ENCODE measurements at regions not wholly inside any gene's neighbourhood (a gene's known extent, or its start where the extent isn't known, plus 50 kb on each side); places are given as distances from the start of the nearest gene placed in this dataset.
"Not testable (repeated sequence)": the region's sequence is repeated elsewhere in the genome, so short reads cannot be mapped to it uniquely, and the experiment has no call there.

GRCh38 chr14:83887866-83888265, 1642.1 kb upstream of the FLRT2 start:
- ChIA-PET POLR2A (interaction anchor here (0.8 kb wide), 1 partner anchor 9 kb away, joined by 3 read pairs; no protein-coding TSS in a partner anchor), CTCF (no interaction called here)
- Histone ChIP-seq H3K9me3 (ENCODE audit: control insufficient read depth, insufficient read depth, low read length) (no peaks in the 10 kb centered on the region), H3K27me3 (ENCODE audit: control insufficient read depth, insufficient read depth, low read length) (no peaks in the 10 kb centered on the region), H3K4me3 (ENCODE audit: low read depth, low read length) (no peak overlapping the region), H3K27ac (ENCODE audit: low read depth, low read length) (no peak overlapping the region)
- no peak for TF ChIP-seq CTCF (IDR thresholded peaks at IDR 0.05; ENCODE audit: low read depth, low read length)
- DNase-seq (ENCODE audit: low read depth, low spot score), result no peak

DNA sequence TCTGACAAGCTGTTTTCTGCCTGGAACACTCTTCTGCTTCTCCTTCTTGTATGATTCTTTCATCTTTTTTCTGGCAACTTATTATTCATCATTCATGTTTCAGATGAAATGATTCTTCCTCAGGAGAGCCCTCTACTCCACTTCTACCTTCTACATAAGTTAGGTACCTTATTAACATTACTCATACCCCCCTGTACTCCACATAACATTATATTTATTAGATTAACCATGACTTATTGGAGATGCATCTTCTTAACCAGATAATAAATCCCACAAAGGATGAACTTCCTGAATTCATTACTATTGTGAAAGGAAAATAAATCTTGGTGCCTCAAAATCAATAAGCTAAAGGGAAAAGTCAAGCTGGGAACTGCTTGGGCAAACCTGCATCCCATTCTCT, 1636.5 kb upstream of the FLRT2 start:
- TF ChIP-seq CTCF (IDR thresholded peaks at IDR 0.05; ENCODE audit: low read depth, low read length), result no peak
- Histone ChIP-seq H3K4me3 (ENCODE audit: low read depth, low read length) (no peak overlapping the region), H3K27me3 (ENCODE audit: control insufficient read depth, insufficient read depth, low read length) (no peaks in the 10 kb centered on the region), H3K9me3 (ENCODE audit: control insufficient read depth, insufficient read depth, low read length) (no peaks in the 10 kb centered on the region), H3K27ac (ENCODE audit: low read depth, low read length) (no peak overlapping the region)
- DNase-seq (ENCODE audit: low read depth, low spot score), result no peak
- CTCF ChIA-PET, result no interaction called here
- POLR2A ChIA-PET, result no interaction called here

GRCh38 chr14:83894568-83894967, 1635.4 kb upstream of the FLRT2 start:
- no peak for DNase-seq (ENCODE audit: low read depth, low spot score)
- no peak for TF ChIP-seq CTCF (IDR thresholded peaks at IDR 0.05; ENCODE audit: low read depth, low read length)
- CTCF ChIA-PET, result interaction anchor here (0.6 kb wide), 1 partner anchor 87 kb away, joined by 3 read pairs; no protein-coding TSS in a partner anchor

GRCh38 chr14:83898558-83898957, 1631.4 kb upstream of the FLRT2 start:
- CTCF ChIA-PET; H3K9me3 ChIP-seq (ENCODE audit: control insufficient read depth, insufficient read depth, low read length); DNase-seq (ENCODE audit: low read depth, low spot score); H3K27ac ChIP-seq (ENCODE audit: low read depth, low read length); H3K27me3 ChIP-seq (ENCODE audit: control insufficient read depth, insufficient read depth, low read length); H3K4me3 ChIP-seq (ENCODE audit: low read depth, low read length); POLR2A ChIA-PET: not testable (repeated sequence)

More at GRCh38 chr14:83894568-83894967, 1635.4 kb upstream of the FLRT2 start:
- POLR2A ChIA-PET, result no interaction called here
- no peaks in the 10 kb centered on the region for H3K9me3 ChIP-seq (ENCODE audit: control insufficient read depth, insufficient read depth, low read length)
- H3K27me3 ChIP-seq (ENCODE audit: control insufficient read depth, insufficient read depth, low read length), result no peaks in the 10 kb centered on the region
- no peak overlapping the region for H3K27ac ChIP-seq (ENCODE audit: low read depth, low read length)
- no peak overlapping the region for H3K4me3 ChIP-seq (ENCODE audit: low read depth, low read length)

DNA sequence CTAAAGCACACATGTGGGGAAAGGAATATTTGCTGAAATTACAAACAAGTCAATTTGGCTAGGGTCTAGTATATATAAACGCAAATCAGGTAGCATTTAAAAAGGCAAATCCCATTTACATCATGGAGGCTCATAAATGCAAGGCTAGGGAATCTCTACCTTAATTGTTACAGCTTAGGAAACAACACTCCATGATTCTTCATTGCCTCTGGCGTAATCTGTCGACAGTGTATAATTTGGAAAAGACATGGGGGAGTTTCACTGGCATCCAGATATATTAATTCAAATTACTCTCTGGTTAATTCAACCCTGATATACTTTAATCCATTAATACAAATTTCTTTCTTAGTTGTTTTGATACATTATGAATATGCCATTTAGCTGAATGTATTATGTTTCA, 1630.2 kb upstream of the FLRT2 start:
- H3K9me3 ChIP-seq (ENCODE audit: control insufficient read depth, insufficient read depth, low read length), result no peaks in the 10 kb centered on the region
- POLR2A ChIA-PET, result no interaction called here
- TF ChIP-seq CTCF (IDR thresholded peaks at IDR 0.05; ENCODE audit: low read depth, low read length), result no peak
- H3K4me3 ChIP-seq (ENCODE audit: low read depth, low read length), result no peak overlapping the region
- H3K27me3 ChIP-seq (ENCODE audit: control insufficient read depth, insufficient read depth, low read length), result no peaks in the 10 kb centered on the region
- H3K27ac ChIP-seq (ENCODE audit: low read depth, low read length), result no peak overlapping the region
- CTCF ChIA-PET, result no interaction called here
- no peak for DNase-seq (ENCODE audit: low read depth, low spot score)

DNA sequence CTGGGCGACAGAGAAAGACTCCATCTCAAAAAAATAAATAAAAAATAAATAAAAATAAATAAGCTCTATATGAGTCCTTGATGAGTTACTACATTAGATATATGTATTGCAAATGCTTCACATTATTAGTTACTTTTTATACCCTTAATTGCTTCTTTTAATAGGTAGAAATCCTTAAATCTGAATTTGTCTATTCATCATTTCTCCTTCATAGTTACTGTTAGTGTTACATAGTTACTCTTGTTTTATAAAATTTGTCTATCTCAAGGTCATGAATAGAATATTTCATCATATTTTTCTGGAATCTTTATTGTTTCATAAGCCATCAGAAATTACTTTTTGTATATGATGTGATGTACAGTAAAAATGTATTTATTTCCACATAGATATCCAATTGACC, 1624.8 kb upstream of the FLRT2 start:
- ChIA-PET POLR2A (no interaction called here), CTCF (no interaction called here)
- no peaks in the 10 kb centered on the region for H3K27me3 ChIP-seq (ENCODE audit: control insufficient read depth, insufficient read depth, low read length)
- no peak for DNase-seq (ENCODE audit: low read depth, low spot score)
- H3K4me3 ChIP-seq (ENCODE audit: low read depth, low read length), result no peak overlapping the region
- no peak for TF ChIP-seq CTCF (IDR thresholded peaks at IDR 0.05; ENCODE audit: low read depth, low read length)
- no peak overlapping the region for H3K27ac ChIP-seq (ENCODE audit: low read depth, low read length)
- no peaks in the 10 kb centered on the region for H3K9me3 ChIP-seq (ENCODE audit: control insufficient read depth, insufficient read depth, low read length)
